GM23338 (cell line): ENCODE measurements at regions not wholly inside any gene's neighbourhood (a gene's known extent, or its start where the extent isn't known, plus 50 kb on each side); places are given as distances from the start of the nearest gene placed in this dataset.

Experiments used
- ATAC-seq: fragments of 200-7000 bp; cut with Tn5 transposase; 3 replicates; pipeline ENCODE4 v1.9.1; 2020
- DNase-seq: peaks from one replicate; pipeline ENCODE4 v3.0.0-alpha.2; 2015; ENCODE audit warnings: low spot score
- H2AFZ ChIP-seq: fragments of 200-600 bp; sonication (generic); 2 replicates; pipeline ENCODE4 v1.8.0; 2016; ENCODE audit warnings: antibody characterized with exemption, mild to moderate bottlenecking, moderate library complexity
- H3F3A ChIP-seq: fragments of 200-600 bp; sonication (generic); replicated peaks from 2 replicates; pipeline ENCODE4 v1.8.0; 2017; ENCODE audit warnings: antibody characterized with exemption, mixed run types, low read depth
- H3K27ac ChIP-seq: fragments of 200-600 bp; sonication (generic); 2 replicates; pipeline ENCODE4 v1.6.1; 2016; ENCODE audit warnings: low read depth
- H3K27me3 ChIP-seq: fragments of 200-600 bp; sonication (generic); 2 replicates; pipeline ENCODE4 v1.8.0; 2016; ENCODE audit warnings: mild to moderate bottlenecking, mixed run types, moderate library complexity; ENCODE audit not compliant: insufficient read depth
- H3K36me3 ChIP-seq: fragments of 200-600 bp; sonication (generic); 2 replicates; pipeline ENCODE4 v1.8.0; 2016; ENCODE audit warnings: mild to moderate bottlenecking; ENCODE audit not compliant: insufficient read depth
- H3K4me1 ChIP-seq: fragments of 200-600 bp; sonication (generic); 2 replicates; pipeline ENCODE4 v1.8.0; 2016; ENCODE audit warnings: mild to moderate bottlenecking, moderate library complexity; ENCODE audit not compliant: insufficient read depth
- H3K4me2 ChIP-seq: fragments of 200-600 bp; sonication (generic); 2 replicates; pipeline ENCODE4 v1.7.1; 2017; ENCODE audit warnings: mixed run types
- H3K4me3 ChIP-seq: fragments of 200-600 bp; sonication (generic); 2 replicates; pipeline ENCODE4 v1.6.1; 2016; ENCODE audit warnings: mixed run types
- H3K79me2 ChIP-seq: fragments of 200-600 bp; sonication (generic); replicated peaks from 2 replicates; pipeline ENCODE4 v1.8.0; 2017; ENCODE audit warnings: mild to moderate bottlenecking; ENCODE audit not compliant: insufficient read depth
- H3K9me2 ChIP-seq: fragments of 200-600 bp; sonication (generic); 2 replicates; pipeline ENCODE4 v1.8.0; 2017; ENCODE audit not compliant: insufficient read depth
- H4K20me1 ChIP-seq: fragments of 200-600 bp; sonication (generic); replicated peaks from 2 replicates; pipeline ENCODE4 v1.8.0; 2017; ENCODE audit warnings: mild to moderate bottlenecking; ENCODE audit not compliant: insufficient read depth
- H3K27ac Mint-ChIP-seq: 2 replicates; pipeline ENCODE4 v1.8.0; 2020; ENCODE audit warnings: inconsistent platforms, mild to moderate bottlenecking, moderate library complexity, mixed read lengths
- H3K27me3 Mint-ChIP-seq: 3 replicates; pipeline ENCODE4 v1.8.0; 2022; ENCODE audit warnings: low read depth, mild to moderate bottlenecking, moderate library complexity, mixed read lengths, inconsistent platforms; ENCODE audit not compliant: insufficient read depth, poor library complexity
- H3K36me3 Mint-ChIP-seq: 3 replicates; pipeline ENCODE4 v1.8.0; 2021; ENCODE audit warnings: low read depth, mild to moderate bottlenecking, inconsistent platforms, moderate library complexity, mixed read lengths
- H3K4me1 Mint-ChIP-seq: 3 replicates; pipeline ENCODE4 v1.8.0; 2020; ENCODE audit warnings: mild to moderate bottlenecking, inconsistent platforms, mixed read lengths
- H3K4me3 Mint-ChIP-seq: 3 replicates; pipeline ENCODE4 v1.8.0; 2021; ENCODE audit warnings: moderate library complexity, mild to moderate bottlenecking, inconsistent platforms, mixed read lengths
- H3K9me3 Mint-ChIP-seq: 3 replicates; pipeline ENCODE4 v1.8.0; 2020; ENCODE audit warnings: moderate library complexity, mild to moderate bottlenecking, inconsistent platforms, mixed read lengths
- CREB1 ChIP-seq: fragments of 250-450 bp; sonication (Bioruptor Pico); IDR thresholded peaks from 2 replicates; pipeline ENCODE4 v1.5.0; 2020; ENCODE audit warnings: low read depth, mild to moderate bottlenecking, moderate library complexity
- CTCF ChIP-seq, 2 experiments: fragments of 200-600 bp in 1 of 2; sonication (generic) in 1 of 2; conservative IDR thresholded peaks; 2 replicates each; pipeline versions ENCODE4 v1.5.1 to v1.6.1; 2016 to 2017; ENCODE audit warnings: antibody characterized with exemption in 2 of 2, low read depth in 2 of 2, mild to moderate bottlenecking in 2 of 2, moderate library complexity in 1 of 2
- EZH2phosphoT487 ChIP-seq: fragments of 200-600 bp; sonication (generic); IDR thresholded peaks from one replicate; pipeline ENCODE4 v1.8.1; 2018; ENCODE audit warnings: antibody characterized with exemption; ENCODE audit not compliant: unreplicated experiment
- JUNB ChIP-seq: IDR thresholded peaks from one replicate; pipeline ENCODE4 v1.6.1; 2016; ENCODE audit warnings: antibody characterized with exemption; ENCODE audit not compliant: unreplicated experiment
- STAT1 ChIP-seq: IDR thresholded peaks from one replicate; pipeline ENCODE4 v1.6.1; 2016; ENCODE audit warnings: antibody characterized with exemption; ENCODE audit not compliant: unreplicated experiment
- ZNF114 ChIP-seq: fragments of 250-450 bp; sonication (Bioruptor Pico); IDR thresholded peaks from 2 replicates; pipeline ENCODE4 v1.5.0; 2020; ENCODE audit warnings: mild to moderate bottlenecking, moderate library complexity
- ZNF331 ChIP-seq: fragments of 250-450 bp; sonication (Bioruptor Pico); IDR thresholded peaks from 2 replicates; pipeline ENCODE4 v1.5.0; 2020; ENCODE audit warnings: low read depth, mild to moderate bottlenecking, moderate library complexity
- ZNF462 ChIP-seq: fragments of 250-450 bp; sonication (Bioruptor Pico); IDR thresholded peaks from 2 replicates; pipeline ENCODE4 v1.5.0; 2020; ENCODE audit warnings: mild to moderate bottlenecking, moderate library complexity

GRCh38 chr3:178960918-178961317 lies 110.7 kb downstream of the ZMAT3 start (continued):
- no peak for TF ChIP-seq ZNF462
- no peak for TF ChIP-seq ZNF331 (CRISPR knock-in tag)
- TF ChIP-seq CTCF (conservative IDR thresholded peaks at IDR 0.05; ENCODE audit: low read depth in 2 of 2) = no peak
- no peak for TF ChIP-seq JUNB
- no peak for TF ChIP-seq EZH2phosphoT487
- no peak for TF ChIP-seq STAT1
- TF ChIP-seq CREB1 (CRISPR knock-in tag) = no peak
- no peak for TF ChIP-seq ZNF114 (CRISPR knock-in tag)

GRCh38 chr3:178960181-178960580 lies 111.4 kb downstream of the ZMAT3 start:
- H3K9me3 Mint-ChIP-seq = no peaks in the 10 kb centered on the region; the same call in 2 of the 3 replicates
- Histone ChIP-seq H3K4me3 (no peak overlapping the region), H4K20me1 (no peaks in the 10 kb centered on the region), H3K4me2 (0 out of 2 replicates have a peak overlapping the region, but pooled peaks have one; percentile 8), H3K36me3 (no peaks in the 10 kb centered on the region), H2AFZ (no peak overlapping the region), H3K27ac (peak overlapping the region; percentile 51; the same call in 1 of the 2 replicates), H3K79me2 (no peaks in the 10 kb centered on the region), H3K9me2 (peaks cover 3% of the 10 kb centered on the region; the same call in 1 of the 2 replicates), H3F3A (no peaks in the 10 kb centered on the region), H3K4me1 (peaks cover 21% of the 10 kb centered on the region), H3K27me3 (no peaks in the 10 kb centered on the region)
- H3K4me3 Mint-ChIP-seq = no peak overlapping the region
- TF ChIP-seq ZNF462 (no peak), ZNF331 (CRISPR knock-in tag) (no peak)
- H3K27me3 Mint-ChIP-seq = no peaks in the 10 kb centered on the region
- H3K27ac Mint-ChIP-seq = peak overlapping the region; percentile 31; the same call in 1 of the 2 replicates
- DNase-seq (no peak), ATAC-seq (no peak)
- peaks cover 18% of the 10 kb centered on the region for H3K4me1 Mint-ChIP-seq
- H3K36me3 Mint-ChIP-seq = no peaks in the 10 kb centered on the region
